HL-60 (cell line): ENCODE measurements at regions not wholly inside any gene's neighbourhood (a gene's known extent, or its start where the extent isn't known, plus 50 kb on each side); places are given as distances from the start of the nearest gene placed in this dataset.

Source experiments
- DNase-seq, 2 experiments: peaks; one replicate each; pipeline ENCODE4 v3.0.0-alpha.2; 2010 to 2020; ENCODE audit warnings: low read depth in 1 of 2, low spot score in 1 of 2
- H3K27ac ChIP-seq: fragments of 250-450 bp; sonication (Bioruptor Pico); replicated peaks from 2 replicates; pipeline ENCODE4 v1.5.1; 2020; ENCODE audit warnings: mild to moderate bottlenecking, moderate library complexity
- H3K27me3 ChIP-seq: fragments of 250-450 bp; sonication (Bioruptor Pico); 2 replicates; pipeline ENCODE4 v1.5.1; 2021; ENCODE audit warnings: mild to moderate bottlenecking, moderate library complexity; ENCODE audit not compliant: insufficient read depth, poor library complexity, severe bottlenecking
- H3K4me3 ChIP-seq: replicated peaks from 2 replicates; pipeline ENCODE4 v1.5.1; 2011; ENCODE audit warnings: mild to moderate bottlenecking, control low read depth, low read length; ENCODE audit not compliant: insufficient read depth
- CTCF ChIP-seq: IDR thresholded peaks from one replicate; pipeline ENCODE4 v1.5.1; 2011; ENCODE audit warnings: low read length, control low read depth, inconsistent platforms; ENCODE audit not compliant: insufficient read depth
- GABPA ChIP-seq: IDR thresholded peaks from 2 replicates; pipeline ENCODE4 v1.6.1; 2012; ENCODE audit warnings: low read depth
- POLR2AphosphoS5 ChIP-seq: IDR thresholded peaks from 2 replicates; pipeline ENCODE4 v1.6.1; 2012; ENCODE audit warnings: low read depth
- REST ChIP-seq: IDR thresholded peaks from 2 replicates; pipeline ENCODE4 v1.6.1; 2012; ENCODE audit warnings: low read depth; ENCODE audit not compliant: insufficient replicate concordance
- SPI1 ChIP-seq: IDR thresholded peaks from 2 replicates; pipeline ENCODE4 v1.6.1; 2012; ENCODE audit warnings: low read depth, mild to moderate bottlenecking, borderline replicate concordance

GRCh38 chr7:106376026-106376799 is 91.4 kb upstream of the NAMPT start:
- DNase-seq: no peak
- no peaks in the 10 kb centered on the region for H3K27me3 ChIP-seq
- TF ChIP-seq GABPA (no peak), REST (no peak), POLR2AphosphoS5 (no peak), CTCF (no peak), SPI1 (no peak)

GRCh38 chr7:106375499-106375898 is 90.7 kb upstream of the NAMPT start:
- TF ChIP-seq GABPA (no peak), REST (no peak), CTCF (no peak), POLR2AphosphoS5 (no peak), SPI1 (no peak)
- DNase-seq: no peak
- H3K27me3 ChIP-seq: no peaks in the 10 kb centered on the region
- H3K27ac ChIP-seq: no peak overlapping the region
- no peak overlapping the region for H3K4me3 ChIP-seq

More at GRCh38 chr7:106376026-106376799, 91.4 kb upstream of the NAMPT start:
- H3K4me3 ChIP-seq: no peak overlapping the region
- no peak overlapping the region for H3K27ac ChIP-seq

- Histone ChIP-seq H3K4me3 (no peak overlapping the region), H3K27me3 (no peaks in the 10 kb centered on the region), H3K27ac (no peak overlapping the region)
- DNase-seq: no peak
- TF ChIP-seq SPI1 (no peak), POLR2AphosphoS5 (no peak), GABPA (no peak), CTCF (no peak), REST (no peak)
Observed at GRCh38 chr7:106374437-106374836, 89.7 kb upstream of the NAMPT start.
